IPS-20b (cell line): ENCODE measurements at regions not wholly inside any gene's neighbourhood (a gene's known extent, or its start where the extent isn't known, plus 50 kb on each side); places are given as distances from the start of the nearest gene placed in this dataset.
"Not testable (repeated sequence)": the region's sequence is repeated elsewhere in the genome, so short reads cannot be mapped to it uniquely, and the experiment has no call there.

Experiments
- H3K27ac ChIP-seq: one replicate; pipeline ENCODE4 v1.5.1; 2013; ENCODE audit warnings: low read length
- H3K27me3 ChIP-seq: 2 replicates; pipeline ENCODE4 v1.6.1; 2013; ENCODE audit warnings: mild to moderate bottlenecking, low read length, inconsistent platforms; ENCODE audit not compliant: insufficient read depth
- H3K36me3 ChIP-seq: 2 replicates; pipeline ENCODE4 v1.6.1; 2013; ENCODE audit warnings: low read depth, mild to moderate bottlenecking, inconsistent platforms, low read length, moderate library complexity; ENCODE audit not compliant: insufficient read depth
- H3K4me1 ChIP-seq: 2 replicates; pipeline ENCODE4 v1.6.1; 2013; ENCODE audit warnings: mild to moderate bottlenecking, control low read depth, inconsistent platforms, low read length, moderate library complexity; ENCODE audit not compliant: insufficient read depth
- H3K4me3 ChIP-seq: 2 replicates; pipeline ENCODE4 v1.5.1; 2013; ENCODE audit warnings: mild to moderate bottlenecking, low read length, inconsistent platforms
- H3K9ac ChIP-seq: 2 replicates; pipeline ENCODE4 v1.6.1; 2013; ENCODE audit warnings: low read depth, mild to moderate bottlenecking, inconsistent platforms, low read length, moderate library complexity
- H3K9me3 ChIP-seq: 2 replicates; pipeline ENCODE4 v1.6.1; 2013; ENCODE audit warnings: mild to moderate bottlenecking, low read depth, low read length, inconsistent platforms; ENCODE audit not compliant: insufficient read depth

- H3K27me3 ChIP-seq = no peaks in the 10 kb centered on the region
Measured at GRCh38 chr4:138341739-138342415, 99.7 kb upstream of the SLC7A11 start.

DNA sequence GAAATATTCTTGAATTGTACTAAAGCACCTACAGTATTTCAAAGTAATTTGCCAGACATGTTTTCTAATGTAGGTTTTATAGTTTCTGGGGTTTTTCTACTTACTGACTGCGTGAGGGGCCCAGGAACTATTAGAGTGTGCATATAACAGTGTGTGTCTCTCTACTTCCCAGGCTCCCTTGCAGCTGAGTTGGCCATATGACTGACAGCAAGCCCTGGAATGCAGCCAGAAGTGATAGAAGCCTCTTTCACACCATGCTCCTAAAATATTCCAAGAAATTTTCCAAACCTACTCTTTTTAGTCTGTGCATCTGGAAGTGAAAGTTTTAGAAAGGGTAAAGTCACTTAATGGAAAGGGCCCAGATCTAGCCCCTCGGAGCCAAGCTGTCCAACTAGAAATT, 96.7 kb upstream of the SLC7A11 start:
- Histone ChIP-seq H3K27ac (no peak overlapping the region), H3K9me3 (no peaks in the 10 kb centered on the region), H3K4me1 (no peaks in the 10 kb centered on the region), H3K36me3 (no peaks in the 10 kb centered on the region), H3K4me3 (no peak overlapping the region), H3K9ac (no peak overlapping the region), H3K27me3 (no peaks in the 10 kb centered on the region)

More at GRCh38 chr4:138341739-138342415, 99.7 kb upstream of the SLC7A11 start:
- Histone ChIP-seq H3K9me3 (no peaks in the 10 kb centered on the region), H3K4me3 (no peak overlapping the region), H3K4me1 (no peaks in the 10 kb centered on the region), H3K36me3 (no peaks in the 10 kb centered on the region), H3K27ac (no peak overlapping the region), H3K9ac (no peak overlapping the region)

- H3K4me1 ChIP-seq, H3K9me3 ChIP-seq, H3K27ac ChIP-seq, H3K4me3 ChIP-seq, H3K27me3 ChIP-seq, H3K36me3 ChIP-seq, H3K9ac ChIP-seq: not testable (repeated sequence)
Measured at GRCh38 chr4:138338222-138338621, 96.1 kb upstream of the SLC7A11 start.

GRCh38 chr4:138334346-138335016, 92.3 kb upstream of the SLC7A11 start:
- no peak overlapping the region for H3K27ac ChIP-seq
- no peaks in the 10 kb centered on the region for H3K4me1 ChIP-seq

GRCh38 chr4:138332415-138332814, 90.3 kb upstream of the SLC7A11 start:
- H3K27ac ChIP-seq, H3K4me1 ChIP-seq, H3K27me3 ChIP-seq, H3K4me3 ChIP-seq, H3K36me3 ChIP-seq, H3K9me3 ChIP-seq, H3K9ac ChIP-seq: not testable (repeated sequence)

More at GRCh38 chr4:138334346-138335016, 92.3 kb upstream of the SLC7A11 start:
- Histone ChIP-seq H3K27me3 (no peaks in the 10 kb centered on the region), H3K36me3 (no peaks in the 10 kb centered on the region), H3K9me3 (no peaks in the 10 kb centered on the region), H3K9ac (no peak overlapping the region), H3K4me3 (no peak overlapping the region)

GRCh38 chr4:138330531-138330930, 88.4 kb upstream of the SLC7A11 start:
- Histone ChIP-seq H3K36me3 (no peaks in the 10 kb centered on the region), H3K27ac (no peak overlapping the region), H3K9me3 (no peaks in the 10 kb centered on the region), H3K4me1 (peaks cover 10% of the 10 kb centered on the region; the same call in 1 of the 2 replicates), H3K4me3 (no peak overlapping the region), H3K27me3 (no peaks in the 10 kb centered on the region), H3K9ac (no peak overlapping the region)

GRCh38 chr4:138329506-138330070, 87.4 kb upstream of the SLC7A11 start:
- H3K27me3 ChIP-seq = no peaks in the 10 kb centered on the region
- H3K36me3 ChIP-seq = no peaks in the 10 kb centered on the region
- no peak overlapping the region for H3K9ac ChIP-seq
- H3K4me1 ChIP-seq = peaks cover 10% of the 10 kb centered on the region; the same call in 1 of the 2 replicates
- H3K27ac ChIP-seq = no peak overlapping the region
- no peak overlapping the region for H3K4me3 ChIP-seq
- H3K9me3 ChIP-seq = no peaks in the 10 kb centered on the region

DNA sequence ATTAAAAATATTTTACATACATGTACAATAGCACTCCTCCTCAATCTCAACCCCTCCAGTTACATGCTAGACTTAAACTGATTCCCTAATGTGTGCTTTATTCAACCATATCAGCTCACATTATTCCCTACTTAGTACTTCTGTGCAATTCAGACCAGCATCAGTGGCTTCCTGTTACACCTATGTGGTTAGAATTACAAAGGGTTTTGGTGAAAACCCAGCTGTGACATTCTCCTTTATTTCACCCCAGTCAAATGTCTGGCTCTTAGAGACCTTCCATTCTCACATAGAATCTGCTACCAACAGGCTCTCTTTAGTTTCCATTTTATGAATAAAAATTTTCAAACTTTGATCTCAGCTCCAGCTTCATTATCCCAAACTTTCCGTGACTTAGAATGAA, 85.2 kb upstream of the SLC7A11 start:
- Histone ChIP-seq H3K4me1 (peaks cover 10% of the 10 kb centered on the region; the same call in 1 of the 2 replicates), H3K4me3 (no peak overlapping the region), H3K27ac (no peak overlapping the region), H3K36me3 (no peaks in the 10 kb centered on the region), H3K9me3 (no peaks in the 10 kb centered on the region), H3K27me3 (no peaks in the 10 kb centered on the region), H3K9ac (no peak overlapping the region)

- no peaks in the 10 kb centered on the region for H3K36me3 ChIP-seq
- no peak overlapping the region for H3K4me3 ChIP-seq
- no peaks in the 10 kb centered on the region for H3K27me3 ChIP-seq
- H3K9me3 ChIP-seq = no peaks in the 10 kb centered on the region
- H3K9ac ChIP-seq = no peak overlapping the region
- H3K4me1 ChIP-seq = peaks cover 14% of the 10 kb centered on the region; the same call in 1 of the 2 replicates
- no peak overlapping the region for H3K27ac ChIP-seq
Measured at GRCh38 chr4:138320831-138321230, 78.7 kb upstream of the SLC7A11 start.

- Histone ChIP-seq H3K36me3 (no peaks in the 10 kb centered on the region), H3K9ac (no peak overlapping the region), H3K27ac (no peak overlapping the region), H3K4me1 (peaks cover 14% of the 10 kb centered on the region; the same call in 1 of the 2 replicates), H3K4me3 (no peak overlapping the region), H3K27me3 (no peaks in the 10 kb centered on the region), H3K9me3 (no peaks in the 10 kb centered on the region)
Measured at GRCh38 chr4:138320030-138320429, 77.9 kb upstream of the SLC7A11 start.

DNA sequence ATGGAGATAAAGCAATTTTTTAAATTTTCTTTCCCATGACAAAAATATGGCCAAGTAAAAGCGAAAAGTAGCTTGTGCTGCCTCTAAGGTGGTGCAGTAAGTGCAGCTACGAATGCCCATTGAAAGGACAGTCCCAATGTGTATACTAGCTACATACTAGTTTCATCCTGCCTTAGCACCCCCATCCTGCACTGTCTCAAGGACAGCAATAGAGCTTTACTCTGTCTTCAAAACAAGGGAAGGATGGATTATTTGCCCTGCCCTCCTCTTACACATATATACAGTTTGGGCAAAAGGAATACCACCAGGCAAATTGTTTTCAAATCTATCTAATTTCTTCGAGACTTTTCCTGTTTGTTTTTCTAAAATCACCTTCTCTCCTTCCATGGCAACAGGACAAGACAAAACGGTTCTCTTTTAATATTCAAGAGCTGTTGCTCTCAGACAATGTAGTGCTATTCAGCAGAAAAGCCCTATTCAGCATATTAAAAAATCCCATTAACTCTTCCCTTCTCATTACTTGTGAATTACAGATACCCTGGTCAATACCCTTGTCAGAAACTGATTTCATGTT, 75.1 kb upstream of the SLC7A11 start:
- Histone ChIP-seq H3K9me3 (no peaks in the 10 kb centered on the region), H3K4me3 (no peak overlapping the region), H3K4me1 (peaks cover 14% of the 10 kb centered on the region; the same call in 1 of the 2 replicates), H3K36me3 (no peaks in the 10 kb centered on the region), H3K27me3 (no peaks in the 10 kb centered on the region), H3K9ac (no peak overlapping the region), H3K27ac (no peak overlapping the region)

DNA sequence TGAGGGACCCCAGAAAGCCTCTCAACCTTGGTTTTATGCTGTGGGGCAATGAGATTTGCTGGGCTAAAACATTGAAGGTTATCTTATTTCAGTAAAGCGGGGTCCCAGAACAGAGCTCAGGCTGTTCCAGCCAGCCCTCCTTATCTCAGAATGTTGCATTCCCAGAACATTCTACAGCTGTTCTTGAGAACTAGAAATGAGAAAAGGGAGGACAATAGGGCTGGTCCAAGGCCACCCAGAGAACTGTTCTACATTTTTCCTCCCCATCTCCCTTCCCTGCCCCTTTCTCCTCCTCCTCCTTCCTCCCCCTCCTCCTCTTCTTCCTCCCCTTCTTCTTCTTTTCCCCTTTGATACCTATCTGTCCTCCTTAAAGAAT, 70.4 kb upstream of the SLC7A11 start:
- Histone ChIP-seq H3K9me3 (no peaks in the 10 kb centered on the region), H3K9ac (no peak overlapping the region), H3K27ac (no peak overlapping the region)

More for the DNA sequence above, 70.4 kb upstream of the SLC7A11 start:
- no peaks in the 10 kb centered on the region for H3K27me3 ChIP-seq
- no peaks in the 10 kb centered on the region for H3K36me3 ChIP-seq
- H3K4me3 ChIP-seq = no peak overlapping the region
- peaks cover 17% of the 10 kb centered on the region for H3K4me1 ChIP-seq
